ENCODE measurements at regions not wholly inside any gene's neighbourhood (a gene's known extent, or its start where the extent isn't known, plus 50 kb on each side); places are given as distances from the start of the nearest gene placed in this dataset.

GRCh38 chr13:44007451-44007850 lies 127.7 kb downstream of the LACC1 start:
- H3K9me3 ChIP-seq (ENCODE audit: control insufficient read depth, low read depth, low read length) = no peaks in the 10 kb centered on the region
- H3K4me1 ChIP-seq (ENCODE audit: control insufficient read depth, low read depth, low read length) = no peaks in the 10 kb centered on the region
- H3K27me3 ChIP-seq (ENCODE audit: control insufficient read depth, insufficient read depth, low read length) = no peaks in the 10 kb centered on the region
- no peak overlapping the region for H3K4me3 ChIP-seq (ENCODE audit: low read length)
- no peak overlapping the region for H3K27ac ChIP-seq (ENCODE audit: low read length)
- H3K36me3 ChIP-seq (ENCODE audit: control insufficient read depth, low read depth, low read length) = no peaks in the 10 kb centered on the region
- H3K9ac ChIP-seq (ENCODE audit: low read length) = no peak overlapping the region

GRCh38 chr13:44011036-44011435 lies 131.3 kb downstream of the LACC1 start:
- Histone ChIP-seq H3K9ac (ENCODE audit: low read length) (no peak overlapping the region), H3K36me3 (ENCODE audit: control insufficient read depth, low read depth, low read length) (no peaks in the 10 kb centered on the region), H3K4me3 (ENCODE audit: low read length) (no peak overlapping the region), H3K27ac (ENCODE audit: low read length) (no peak overlapping the region), H3K4me1 (ENCODE audit: control insufficient read depth, low read depth, low read length) (no peaks in the 10 kb centered on the region), H3K9me3 (ENCODE audit: control insufficient read depth, low read depth, low read length) (no peaks in the 10 kb centered on the region), H3K27me3 (ENCODE audit: control insufficient read depth, insufficient read depth, low read length) (no peaks in the 10 kb centered on the region)

GRCh38 chr13:44012910-44013757 lies 133.4 kb downstream of the LACC1 start:
- Histone ChIP-seq H3K9ac (ENCODE audit: low read length) (no peak overlapping the region), H3K9me3 (ENCODE audit: control insufficient read depth, low read depth, low read length) (no peaks in the 10 kb centered on the region), H3K4me3 (ENCODE audit: low read length) (no peak overlapping the region), H3K36me3 (ENCODE audit: control insufficient read depth, low read depth, low read length) (no peaks in the 10 kb centered on the region), H3K27me3 (ENCODE audit: control insufficient read depth, insufficient read depth, low read length) (no peaks in the 10 kb centered on the region), H3K4me1 (ENCODE audit: control insufficient read depth, low read depth, low read length) (no peaks in the 10 kb centered on the region), H3K27ac (ENCODE audit: low read length) (no peak overlapping the region)

- no peaks in the 10 kb centered on the region for H3K4me1 ChIP-seq (ENCODE audit: control insufficient read depth, low read depth, low read length)
- H3K27ac ChIP-seq (ENCODE audit: low read length) = no peak overlapping the region
Observed at GRCh38 chr13:44013758-44014291, 134.1 kb downstream of the LACC1 start.

GRCh38 chr13:44014501-44014900 lies 134.8 kb downstream of the LACC1 start:
- Histone ChIP-seq H3K27me3 (ENCODE audit: control insufficient read depth, insufficient read depth, low read length) (no peaks in the 10 kb centered on the region), H3K9ac (ENCODE audit: low read length) (no peak overlapping the region), H3K9me3 (ENCODE audit: control insufficient read depth, low read depth, low read length) (no peaks in the 10 kb centered on the region), H3K4me3 (ENCODE audit: low read length) (no peak overlapping the region), H3K27ac (ENCODE audit: low read length) (no peak overlapping the region), H3K36me3 (ENCODE audit: control insufficient read depth, low read depth, low read length) (no peaks in the 10 kb centered on the region), H3K4me1 (ENCODE audit: control insufficient read depth, low read depth, low read length) (no peaks in the 10 kb centered on the region)

More at GRCh38 chr13:44013758-44014291, 134.1 kb downstream of the LACC1 start:
- H3K4me3 ChIP-seq (ENCODE audit: low read length) = no peak overlapping the region
- no peaks in the 10 kb centered on the region for H3K27me3 ChIP-seq (ENCODE audit: control insufficient read depth, insufficient read depth, low read length)
- no peaks in the 10 kb centered on the region for H3K9me3 ChIP-seq (ENCODE audit: control insufficient read depth, low read depth, low read length)
- H3K36me3 ChIP-seq (ENCODE audit: control insufficient read depth, low read depth, low read length) = no peaks in the 10 kb centered on the region
- H3K9ac ChIP-seq (ENCODE audit: low read length) = no peak overlapping the region

GRCh38 chr13:44015118-44015517 lies 135.4 kb downstream of the LACC1 start:
- Histone ChIP-seq H3K27ac (ENCODE audit: low read length) (no peak overlapping the region), H3K36me3 (ENCODE audit: control insufficient read depth, low read depth, low read length) (no peaks in the 10 kb centered on the region), H3K4me1 (ENCODE audit: control insufficient read depth, low read depth, low read length) (no peaks in the 10 kb centered on the region), H3K4me3 (ENCODE audit: low read length) (no peak overlapping the region), H3K9ac (ENCODE audit: low read length) (no peak overlapping the region), H3K27me3 (ENCODE audit: control insufficient read depth, insufficient read depth, low read length) (no peaks in the 10 kb centered on the region), H3K9me3 (ENCODE audit: control insufficient read depth, low read depth, low read length) (no peaks in the 10 kb centered on the region)

DNA sequence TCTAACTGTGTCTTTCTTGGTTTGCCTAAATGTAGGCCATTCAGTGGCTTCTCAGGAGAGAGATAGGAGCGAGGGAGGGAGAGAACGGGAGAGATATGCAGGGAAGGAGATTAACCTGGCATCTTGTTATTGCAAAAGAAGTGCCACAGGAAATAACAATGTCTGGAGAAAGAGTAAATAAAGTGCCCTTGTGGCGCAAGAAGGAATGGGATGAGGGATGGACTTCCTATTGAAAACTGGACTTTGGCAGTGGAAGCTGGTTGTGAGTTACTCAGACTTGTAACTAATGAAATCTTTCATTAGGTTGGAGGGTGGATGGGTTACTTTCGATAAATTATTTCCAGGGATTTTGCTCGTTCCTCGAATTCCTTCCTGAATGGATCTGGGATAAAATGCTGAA lies 136.1 kb downstream of the LACC1 start:
- H3K36me3 ChIP-seq (ENCODE audit: control insufficient read depth, low read depth, low read length) = no peaks in the 10 kb centered on the region
- no peaks in the 10 kb centered on the region for H3K27me3 ChIP-seq (ENCODE audit: control insufficient read depth, insufficient read depth, low read length)
- no peaks in the 10 kb centered on the region for H3K4me1 ChIP-seq (ENCODE audit: control insufficient read depth, low read depth, low read length)
- H3K9ac ChIP-seq (ENCODE audit: low read length) = no peak overlapping the region
- H3K27ac ChIP-seq (ENCODE audit: low read length) = no peak overlapping the region
- no peaks in the 10 kb centered on the region for H3K9me3 ChIP-seq (ENCODE audit: control insufficient read depth, low read depth, low read length)
- H3K4me3 ChIP-seq (ENCODE audit: low read length) = no peak overlapping the region

- Histone ChIP-seq H3K36me3 (ENCODE audit: control insufficient read depth, low read depth, low read length) (no peaks in the 10 kb centered on the region), H3K4me3 (ENCODE audit: low read length) (no peak overlapping the region), H3K27ac (ENCODE audit: low read length) (no peak overlapping the region), H3K4me1 (ENCODE audit: control insufficient read depth, low read depth, low read length) (no peaks in the 10 kb centered on the region), H3K9ac (ENCODE audit: low read length) (no peak overlapping the region), H3K9me3 (ENCODE audit: control insufficient read depth, low read depth, low read length) (no peaks in the 10 kb centered on the region), H3K27me3 (ENCODE audit: control insufficient read depth, insufficient read depth, low read length) (no peaks in the 10 kb centered on the region)
Observed at GRCh38 chr13:44017756-44018309, 138.1 kb downstream of the LACC1 start.

GRCh38 chr13:44019651-44020050 lies 139.9 kb downstream of the LACC1 start:
- no peak overlapping the region for H3K4me3 ChIP-seq (ENCODE audit: low read length)
- H3K9me3 ChIP-seq (ENCODE audit: control insufficient read depth, low read depth, low read length) = no peaks in the 10 kb centered on the region
- H3K27ac ChIP-seq (ENCODE audit: low read length) = no peak overlapping the region
- H3K36me3 ChIP-seq (ENCODE audit: control insufficient read depth, low read depth, low read length) = no peaks in the 10 kb centered on the region
- no peaks in the 10 kb centered on the region for H3K27me3 ChIP-seq (ENCODE audit: control insufficient read depth, insufficient read depth, low read length)
- H3K9ac ChIP-seq (ENCODE audit: low read length) = no peak overlapping the region
- no peaks in the 10 kb centered on the region for H3K4me1 ChIP-seq (ENCODE audit: control insufficient read depth, low read depth, low read length)

DNA sequence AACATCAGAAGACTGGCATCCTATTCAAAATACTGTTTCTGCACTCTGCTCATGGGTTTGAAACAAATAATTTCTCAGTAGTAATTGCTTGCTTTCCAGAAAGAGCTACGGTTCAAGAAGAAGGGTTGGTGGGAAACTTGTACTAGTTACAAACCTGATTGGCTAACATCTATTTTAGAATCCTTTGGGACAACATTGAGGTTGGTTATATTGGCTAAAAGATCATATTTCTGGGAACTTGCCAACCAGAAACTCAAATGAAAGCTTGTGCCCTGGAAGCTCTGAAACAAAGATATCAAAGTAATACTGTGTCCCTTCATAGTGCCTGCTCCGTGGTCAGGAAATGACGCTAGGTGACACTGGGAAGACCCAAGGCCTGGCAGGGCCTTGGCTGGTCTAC lies 141.7 kb downstream of the LACC1 start:
- H3K4me1 ChIP-seq (ENCODE audit: control insufficient read depth, low read depth, low read length) = no peaks in the 10 kb centered on the region
- no peaks in the 10 kb centered on the region for H3K36me3 ChIP-seq (ENCODE audit: control insufficient read depth, low read depth, low read length)
- H3K9ac ChIP-seq (ENCODE audit: low read length) = no peak overlapping the region
- no peak overlapping the region for H3K4me3 ChIP-seq (ENCODE audit: low read length)
- H3K27me3 ChIP-seq (ENCODE audit: control insufficient read depth, insufficient read depth, low read length) = no peaks in the 10 kb centered on the region
- no peaks in the 10 kb centered on the region for H3K9me3 ChIP-seq (ENCODE audit: control insufficient read depth, low read depth, low read length)
- no peak overlapping the region for H3K27ac ChIP-seq (ENCODE audit: low read length)

DNA sequence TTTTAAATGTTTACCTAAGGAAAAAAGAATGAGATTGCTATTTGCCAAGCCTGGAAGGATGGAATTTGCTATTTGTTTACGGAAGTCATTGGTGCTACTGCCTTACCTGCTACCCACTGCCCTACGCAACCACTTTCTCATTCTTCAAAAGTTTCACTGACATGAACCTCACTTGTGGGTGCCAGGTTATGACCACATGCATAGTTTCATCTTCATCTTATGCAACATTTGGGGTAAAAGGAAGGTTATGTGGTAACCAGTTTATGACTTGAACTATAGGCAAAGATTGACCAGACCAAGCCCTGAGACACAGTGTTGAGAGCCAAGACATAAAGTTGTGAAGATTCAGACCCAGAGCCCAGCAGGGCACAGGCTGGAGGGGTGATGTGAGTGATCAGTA lies 142.5 kb downstream of the LACC1 start:
- Histone ChIP-seq H3K4me1 (ENCODE audit: control insufficient read depth, low read depth, low read length) (no peaks in the 10 kb centered on the region), H3K4me3 (ENCODE audit: low read length) (no peak overlapping the region), H3K9me3 (ENCODE audit: control insufficient read depth, low read depth, low read length) (no peaks in the 10 kb centered on the region), H3K9ac (ENCODE audit: low read length) (no peak overlapping the region), H3K36me3 (ENCODE audit: control insufficient read depth, low read depth, low read length) (no peaks in the 10 kb centered on the region), H3K27ac (ENCODE audit: low read length) (no peak overlapping the region), H3K27me3 (ENCODE audit: control insufficient read depth, insufficient read depth, low read length) (no peaks in the 10 kb centered on the region)
